GM13976 (cell line): ENCODE measurements at regions not wholly inside any gene's neighbourhood (a gene's known extent, or its start where the extent isn't known, plus 50 kb on each side); places are given as distances from the start of the nearest gene placed in this dataset.

Experiments used
- DNase-seq: peaks from one replicate; pipeline ENCODE4 v3.0.0; 2012; ENCODE audit warnings: low spot score
- CTCF ChIP-seq: IDR thresholded peaks from 2 replicates; pipeline ENCODE4 v1.5.1; 2012; ENCODE audit warnings: borderline replicate concordance, mild to moderate bottlenecking; ENCODE audit not compliant: insufficient read depth; ENCODE audit errors: extremely low read depth, missing control alignments, control extremely low read depth
- in situ Hi-C: fragments of 300-500 bp; cut with MboI; formaldehyde crosslinking; loops from one replicate; pipeline ENCODE4 v1.12.0; 2022; ENCODE audit warnings: low sequenced_read_pairs, mixed read lengths, inconsistent platforms; ENCODE audit not compliant: unreplicated experiment

- no peak for TF ChIP-seq CTCF
- DNase-seq = no peak
- in situ Hi-C loops = no loop called here
Observed at GRCh38 chr5:34516166-34516565, 140.0 kb upstream of the RAI14 start.

GRCh38 chr5:34516686-34517085, 139.4 kb upstream of the RAI14 start:
- TF ChIP-seq CTCF = no peak
- DNase-seq = no peak
- in situ Hi-C loops = no loop called here

- TF ChIP-seq CTCF = no peak
- DNase-seq = no peak
- in situ Hi-C loops = no loop called here
Observed at GRCh38 chr5:34517249-34517648, 138.9 kb upstream of the RAI14 start.

GRCh38 chr5:34519489-34520220, 136.5 kb upstream of the RAI14 start:
- DNase-seq = no peak
- in situ Hi-C loops = no loop called here
- TF ChIP-seq CTCF = no peak

- TF ChIP-seq CTCF = no peak
- no peak for DNase-seq
- in situ Hi-C loops = no loop called here
Observed at GRCh38 chr5:34521628-34522290, 134.4 kb upstream of the RAI14 start.

- in situ Hi-C loops = no loop called here
- peak; percentile 75 for DNase-seq
- peak; percentile 46 for TF ChIP-seq CTCF
Observed at GRCh38 chr5:34522599-34523386, 133.3 kb upstream of the RAI14 start.
